Prostate gland (tissue), 2 donors: ENCODE measurements at regions not wholly inside any gene's neighbourhood (a gene's known extent, or its start where the extent isn't known, plus 50 kb on each side); places are given as distances from the start of the nearest gene placed in this dataset.

Experiments used
- POLR2AphosphoS5 ChIP-seq: sonication (generic); formaldehyde crosslinking; IDR thresholded peaks from one replicate; pipeline ENCODE4 v1.6.1; 2017; ENCODE audit warnings: antibody characterized with exemption
- TF ChIP-seq, protein P1 (sequence below), 4 experiments: fragments of 200-600 bp in 2 of 4; fragments of 450-650 bp in 2 of 4; sonication (generic) in 2 of 4; IDR thresholded peaks; 1 replicate in 3 of 4; 2 replicates in 1 of 4; pipeline ENCODE4 v1.5.1; 2016 to 2019; ENCODE audit warnings: antibody characterized with exemption in 4 of 4, mild to moderate bottlenecking in 2 of 4, moderate library complexity in 2 of 4

DNA sequence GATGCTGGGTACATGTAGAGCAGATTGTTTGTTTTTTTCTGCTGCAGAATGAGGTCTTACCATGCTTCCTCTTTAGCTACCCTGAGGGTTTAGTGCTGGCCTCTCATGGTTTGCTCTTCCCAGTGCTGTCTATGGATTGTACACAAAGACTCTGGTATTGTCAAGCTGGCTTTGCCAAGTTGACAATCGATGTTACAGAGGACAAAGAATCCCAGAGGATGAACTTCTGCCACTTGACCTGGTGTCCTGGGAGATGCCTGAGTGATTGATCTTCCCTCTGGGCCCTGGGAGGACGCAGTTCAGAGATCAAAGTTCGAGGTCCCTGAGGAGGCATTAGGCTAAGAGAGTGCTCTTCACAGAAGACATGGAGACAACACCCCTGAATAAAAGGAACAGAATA lies 865.4 kb downstream of the CCSER2 start:
- TF ChIP-seq, protein P1, sequence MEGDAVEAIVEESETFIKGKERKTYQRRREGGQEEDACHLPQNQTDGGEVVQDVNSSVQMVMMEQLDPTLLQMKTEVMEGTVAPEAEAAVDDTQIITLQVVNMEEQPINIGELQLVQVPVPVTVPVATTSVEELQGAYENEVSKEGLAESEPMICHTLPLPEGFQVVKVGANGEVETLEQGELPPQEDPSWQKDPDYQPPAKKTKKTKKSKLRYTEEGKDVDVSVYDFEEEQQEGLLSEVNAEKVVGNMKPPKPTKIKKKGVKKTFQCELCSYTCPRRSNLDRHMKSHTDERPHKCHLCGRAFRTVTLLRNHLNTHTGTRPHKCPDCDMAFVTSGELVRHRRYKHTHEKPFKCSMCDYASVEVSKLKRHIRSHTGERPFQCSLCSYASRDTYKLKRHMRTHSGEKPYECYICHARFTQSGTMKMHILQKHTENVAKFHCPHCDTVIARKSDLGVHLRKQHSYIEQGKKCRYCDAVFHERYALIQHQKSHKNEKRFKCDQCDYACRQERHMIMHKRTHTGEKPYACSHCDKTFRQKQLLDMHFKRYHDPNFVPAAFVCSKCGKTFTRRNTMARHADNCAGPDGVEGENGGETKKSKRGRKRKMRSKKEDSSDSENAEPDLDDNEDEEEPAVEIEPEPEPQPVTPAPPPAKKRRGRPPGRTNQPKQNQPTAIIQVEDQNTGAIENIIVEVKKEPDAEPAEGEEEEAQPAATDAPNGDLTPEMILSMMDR (IDR thresholded peaks at IDR 0.05): no peak
- TF ChIP-seq POLR2AphosphoS5: no peak
